ENCODE measurements at regions not wholly inside any gene's neighbourhood (a gene's known extent, or its start where the extent isn't known, plus 50 kb on each side); places are given as distances from the start of the nearest gene placed in this dataset.

DNA sequence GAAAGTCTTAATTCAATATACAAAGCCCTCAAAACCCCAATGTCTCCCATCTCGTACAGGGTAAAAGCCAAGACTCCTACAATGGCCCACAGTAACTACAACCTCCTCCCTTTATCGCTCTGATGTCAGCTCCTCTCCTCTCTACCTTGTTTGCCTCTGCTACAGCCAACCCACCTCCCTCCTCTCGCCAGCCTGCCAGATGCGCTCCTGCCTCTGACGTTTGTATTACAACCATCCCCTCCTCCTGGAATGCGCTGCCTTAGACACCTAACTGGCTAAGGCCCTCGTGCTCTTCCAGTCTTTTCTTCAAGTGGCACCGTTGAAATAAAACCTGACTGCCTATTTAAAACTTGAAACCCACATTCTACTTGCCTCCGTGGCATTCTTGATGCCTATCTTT, 115.3 kb upstream of the MYO3A start:
- TF ChIP-seq, protein P1, sequence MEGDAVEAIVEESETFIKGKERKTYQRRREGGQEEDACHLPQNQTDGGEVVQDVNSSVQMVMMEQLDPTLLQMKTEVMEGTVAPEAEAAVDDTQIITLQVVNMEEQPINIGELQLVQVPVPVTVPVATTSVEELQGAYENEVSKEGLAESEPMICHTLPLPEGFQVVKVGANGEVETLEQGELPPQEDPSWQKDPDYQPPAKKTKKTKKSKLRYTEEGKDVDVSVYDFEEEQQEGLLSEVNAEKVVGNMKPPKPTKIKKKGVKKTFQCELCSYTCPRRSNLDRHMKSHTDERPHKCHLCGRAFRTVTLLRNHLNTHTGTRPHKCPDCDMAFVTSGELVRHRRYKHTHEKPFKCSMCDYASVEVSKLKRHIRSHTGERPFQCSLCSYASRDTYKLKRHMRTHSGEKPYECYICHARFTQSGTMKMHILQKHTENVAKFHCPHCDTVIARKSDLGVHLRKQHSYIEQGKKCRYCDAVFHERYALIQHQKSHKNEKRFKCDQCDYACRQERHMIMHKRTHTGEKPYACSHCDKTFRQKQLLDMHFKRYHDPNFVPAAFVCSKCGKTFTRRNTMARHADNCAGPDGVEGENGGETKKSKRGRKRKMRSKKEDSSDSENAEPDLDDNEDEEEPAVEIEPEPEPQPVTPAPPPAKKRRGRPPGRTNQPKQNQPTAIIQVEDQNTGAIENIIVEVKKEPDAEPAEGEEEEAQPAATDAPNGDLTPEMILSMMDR (IDR thresholded peaks at IDR 0.05; ENCODE audit: control extremely low read depth in 1 of 3, insufficient read depth in 1 of 3, low read depth in 1 of 3, low read length in 3 of 3) = no peak
- no peak for TF ChIP-seq POLR2AphosphoS5 (IDR thresholded peaks at IDR 0.05; ENCODE audit: low read depth, low read length)
- no peak for TF ChIP-seq EGR1 (IDR thresholded peaks at IDR 0.05; ENCODE audit: borderline replicate concordance, low read depth, low read length)
- no peak for TF ChIP-seq SP2 (IDR thresholded peaks at IDR 0.05; ENCODE audit: low read length)
- TF ChIP-seq EP300 (IDR thresholded peaks at IDR 0.05; ENCODE audit: borderline replicate concordance in 1 of 2, low read depth in 2 of 2, low read length in 2 of 2) = no peak
- no peak for TF ChIP-seq RAD21 (IDR thresholded peaks at IDR 0.05 in 1 of 2, conservative IDR thresholded peaks at IDR 0.05 in 1 of 2; ENCODE audit: low read depth in 2 of 2, low read length in 2 of 2)
- TF ChIP-seq KDM1A (IDR thresholded peaks at IDR 0.05; ENCODE audit: borderline replicate concordance, low read length) = no peak
